OCI-LY7 (cell line): ENCODE measurements at regions not wholly inside any gene's neighbourhood (a gene's known extent, or its start where the extent isn't known, plus 50 kb on each side); places are given as distances from the start of the nearest gene placed in this dataset.

Experiments
- BruUV-seq: library from RNA; stranded (reverse); fragments of 400-500 nt; replicated peaks from 2 replicates; lab custom pipeline; 2021; lab: Mats Ljungman, UMichigan
- CTCF ChIA-PET: fragments of 300-600 bp; sonication (Branson Sonifier 250); formaldehyde crosslinking; loops from one replicate; lab custom pipeline; 2022; ENCODE audit warnings: antibody characterized with exemption; ENCODE audit not compliant: unreplicated experiment; lab: Charles Lee
- POLR2A ChIA-PET: fragments of 300-600 bp; sonication (Branson Sonifier 250); formaldehyde crosslinking; loops from one replicate; lab custom pipeline; 2022; ENCODE audit warnings: antibody characterized with exemption; lab: Charles Lee
- DNase-seq: peaks from one replicate; pipeline ENCODE4 v3.0.0-alpha.2; 2015; ENCODE audit warnings: low spot score
- H2AFZ ChIP-seq: fragments of 200-600 bp; sonication (generic), shearing (Covaris generic); 2 replicates; pipeline ENCODE4 v1.6.1; 2014; ENCODE audit warnings: mild to moderate bottlenecking, antibody characterized with exemption, low read length, moderate library complexity
- H3K27ac ChIP-seq: fragments of 200-600 bp; sonication (generic); 2 replicates; pipeline ENCODE4 v1.5.1; 2014; ENCODE audit warnings: mixed run types, low read depth, mild to moderate bottlenecking, moderate library complexity, low read length, inconsistent platforms; ENCODE audit not compliant: poor library complexity, severe bottlenecking
- H3K36me3 ChIP-seq: fragments of 200-600 bp; sonication (generic); 2 replicates; pipeline ENCODE4 v1.6.1; 2014; ENCODE audit warnings: mild to moderate bottlenecking, antibody characterized with exemption, low read length, moderate library complexity, mixed read lengths; ENCODE audit not compliant: insufficient read depth
- H3K4me1 ChIP-seq: fragments of 200-600 bp; sonication (generic); 2 replicates; pipeline ENCODE4 v1.5.1; 2014; ENCODE audit warnings: mild to moderate bottlenecking, low read length; ENCODE audit not compliant: insufficient read depth, poor library complexity, severe bottlenecking
- H3K4me2 ChIP-seq: fragments of 200-600 bp; sonication (generic); 2 replicates; pipeline ENCODE4 v1.6.1; 2014; ENCODE audit warnings: mild to moderate bottlenecking, low read length
- H3K4me3 ChIP-seq: fragments of 200-600 bp; sonication (generic); 2 replicates; pipeline ENCODE4 v1.5.1; 2014; ENCODE audit warnings: mild to moderate bottlenecking, low read depth, low read length; ENCODE audit not compliant: poor library complexity, severe bottlenecking
- H3K79me2 ChIP-seq: fragments of 200-600 bp; sonication (generic); 2 replicates; pipeline ENCODE4 v1.6.1; 2016; ENCODE audit warnings: low read depth, mild to moderate bottlenecking, low read length, moderate library complexity, mixed read lengths; ENCODE audit not compliant: insufficient read depth
- H3K9me2 ChIP-seq: fragments of 200-600 bp; sonication (generic); 2 replicates; pipeline ENCODE4 v1.6.1; 2016; ENCODE audit warnings: mild to moderate bottlenecking, low read length, mixed read lengths; ENCODE audit not compliant: insufficient read depth
- H3K9me3 ChIP-seq: fragments of 200-600 bp; sonication (generic); 2 replicates; pipeline ENCODE4 v1.6.1; 2014; ENCODE audit warnings: mild to moderate bottlenecking, mixed run types, low read length, mixed read lengths
- H4K20me1 ChIP-seq: fragments of 200-600 bp; sonication (generic); 2 replicates; pipeline ENCODE4 v1.6.1; 2014; ENCODE audit warnings: mild to moderate bottlenecking, antibody characterized with exemption, low read length, moderate library complexity, mixed read lengths; ENCODE audit not compliant: insufficient read depth
- CTCF ChIP-seq: fragments of 200-600 bp; sonication (generic); conservative IDR thresholded peaks from 2 replicates; pipeline ENCODE4 v1.5.1; 2014; ENCODE audit warnings: mild to moderate bottlenecking, antibody characterized with exemption, low read length, moderate library complexity, mixed read lengths
- EZH2phosphoT487 ChIP-seq: fragments of 200-600 bp; sonication (generic); IDR thresholded peaks from 2 replicates; pipeline ENCODE4 v1.6.1; 2018; ENCODE audit warnings: low read depth, borderline replicate concordance, mild to moderate bottlenecking, mixed run types, antibody characterized with exemption, low read length, moderate library complexity, mixed read lengths
- intact Hi-C: fragments of 100-400 bp; cut with micrococcal nuclease; formaldehyde crosslinking; loops from one replicate; pipeline ENCODE4 v1.10.0; 2022; ENCODE audit not compliant: unreplicated experiment

GRCh38 chr12:67535971-67536370 is 112.6 kb upstream of the DYRK2 start:
- H3K4me2 ChIP-seq: no peak overlapping the region
- TF ChIP-seq CTCF (no peak), EZH2phosphoT487 (no peak)
- no peak overlapping the region for H2AFZ ChIP-seq
- no peaks in the 10 kb centered on the region for H3K4me1 ChIP-seq
- no peak overlapping the region for H3K27ac ChIP-seq
- CTCF ChIA-PET: no interaction called here
- intact Hi-C loops: no loop called here
- no peak overlapping the region for H3K4me3 ChIP-seq
- POLR2A ChIA-PET: interaction anchor here (0.6 to 0.8 kb wide), 5 partner anchors 24 to 1009 kb away, joined by 3 to 6 read pairs (median 3); no protein-coding TSS in a partner anchor
- H4K20me1 ChIP-seq: no peaks in the 10 kb centered on the region
- H3K79me2 ChIP-seq: no peaks in the 10 kb centered on the region
- no peaks in the 10 kb centered on the region for H3K9me2 ChIP-seq
- DNase-seq: no peak
- no TSS peak for BruUV-seq
- no peaks in the 10 kb centered on the region for H3K36me3 ChIP-seq
- H3K9me3 ChIP-seq: no peaks in the 10 kb centered on the region

- no peaks in the 10 kb centered on the region for H3K4me1 ChIP-seq
- CTCF ChIA-PET: no interaction called here
- POLR2A ChIA-PET: no interaction called here
- H2AFZ ChIP-seq: no peak overlapping the region
- H3K79me2 ChIP-seq: no peaks in the 10 kb centered on the region
- no peaks in the 10 kb centered on the region for H3K36me3 ChIP-seq
- H3K4me2 ChIP-seq: no peak overlapping the region
- DNase-seq: no peak
- H3K9me2 ChIP-seq: no peaks in the 10 kb centered on the region
- BruUV-seq: no TSS peak
- no peaks in the 10 kb centered on the region for H4K20me1 ChIP-seq
- TF ChIP-seq CTCF (no peak), EZH2phosphoT487 (no peak)
- H3K9me3 ChIP-seq: no peaks in the 10 kb centered on the region
- intact Hi-C loops: no loop called here
- no peak overlapping the region for H3K4me3 ChIP-seq
- H3K27ac ChIP-seq: no peak overlapping the region
These were observed 109.2 kb upstream of the DYRK2 start for GRCh38 chr12:67539329-67539728.

GRCh38 chr12:67539946-67540345 is 108.6 kb upstream of the DYRK2 start:
- intact Hi-C loops: no loop called here
- CTCF ChIA-PET: no interaction called here

More at GRCh38 chr12:67539946-67540345, 108.6 kb upstream of the DYRK2 start:
- no peak for DNase-seq
- POLR2A ChIA-PET: no interaction called here
- Histone ChIP-seq H3K4me2 (no peak overlapping the region), H3K4me3 (no peak overlapping the region), H3K27ac (no peak overlapping the region), H3K79me2 (no peaks in the 10 kb centered on the region), H3K36me3 (no peaks in the 10 kb centered on the region), H3K4me1 (no peaks in the 10 kb centered on the region), H3K9me2 (no peaks in the 10 kb centered on the region), H2AFZ (no peak overlapping the region), H3K9me3 (no peaks in the 10 kb centered on the region), H4K20me1 (no peaks in the 10 kb centered on the region)
- TF ChIP-seq CTCF (no peak), EZH2phosphoT487 (no peak)
- BruUV-seq: no TSS peak
